Prostate gland (tissue), 2 donors: ENCODE measurements at regions not wholly inside any gene's neighbourhood (a gene's known extent, or its start where the extent isn't known, plus 50 kb on each side); places are given as distances from the start of the nearest gene placed in this dataset.

Source experiments
- DNase-seq: peaks from one replicate; pipeline ENCODE4 v3.0.0-alpha.2; 2019; ENCODE audit warnings: low spot score
- H3K27ac ChIP-seq, 2 donors: fragments of 200-600 bp; sonication (generic); 2 replicates each; pipeline ENCODE4 v1.5.1; 2017 to 2019
- H3K27me3 ChIP-seq: fragments of 200-600 bp; sonication (generic); replicated peaks from 2 replicates; pipeline ENCODE4 v1.5.1; 2019; ENCODE audit not compliant: insufficient read depth
- H3K36me3 ChIP-seq, 2 donors: fragments of 200-600 bp; sonication (generic); 1 replicate in 1 of 2; 2 replicates in 1 of 2; pipeline versions ENCODE4 v1.5.1 to v1.8.1; 2017 to 2019
- H3K4me1 ChIP-seq: fragments of 200-600 bp; sonication (generic); replicated peaks from 2 replicates; pipeline ENCODE4 v1.5.1; 2019
- H3K4me3 ChIP-seq, 2 donors: fragments of 200-600 bp; sonication (generic); 2 replicates each; pipeline ENCODE4 v1.5.1; 2017 to 2019
- H3K9me3 ChIP-seq: fragments of 200-600 bp; sonication (generic); 2 replicates; pipeline ENCODE4 v1.5.1; 2017
- POLR2A ChIP-seq: fragments of 450-650 bp; IDR thresholded peaks from one replicate; pipeline ENCODE4 v1.6.1; 2016; ENCODE audit warnings: antibody characterized with exemption, mild to moderate bottlenecking
- POLR2AphosphoS5 ChIP-seq: sonication (generic); formaldehyde crosslinking; IDR thresholded peaks from one replicate; pipeline ENCODE4 v1.6.1; 2017; ENCODE audit warnings: antibody characterized with exemption
- WGBS: methylation state at CpG from one replicate; pipeline ENCODE4 v1.1.5; 2018; 5-methylcytosine and 5-hydroxymethylcytosine counted together
- intact Hi-C: fragments of 100-400 bp; cut with DNase I; formaldehyde crosslinking; loops from one replicate; pipeline ENCODE4 v1.14.2; 2022
- TF ChIP-seq, protein P1 (sequence below), 4 experiments: fragments of 200-600 bp in 2 of 4; fragments of 450-650 bp in 2 of 4; sonication (generic) in 2 of 4; IDR thresholded peaks; 1 replicate in 3 of 4; 2 replicates in 1 of 4; pipeline ENCODE4 v1.5.1; 2016 to 2019; ENCODE audit warnings: antibody characterized with exemption in 4 of 4, mild to moderate bottlenecking in 2 of 4, moderate library complexity in 2 of 4

DNA sequence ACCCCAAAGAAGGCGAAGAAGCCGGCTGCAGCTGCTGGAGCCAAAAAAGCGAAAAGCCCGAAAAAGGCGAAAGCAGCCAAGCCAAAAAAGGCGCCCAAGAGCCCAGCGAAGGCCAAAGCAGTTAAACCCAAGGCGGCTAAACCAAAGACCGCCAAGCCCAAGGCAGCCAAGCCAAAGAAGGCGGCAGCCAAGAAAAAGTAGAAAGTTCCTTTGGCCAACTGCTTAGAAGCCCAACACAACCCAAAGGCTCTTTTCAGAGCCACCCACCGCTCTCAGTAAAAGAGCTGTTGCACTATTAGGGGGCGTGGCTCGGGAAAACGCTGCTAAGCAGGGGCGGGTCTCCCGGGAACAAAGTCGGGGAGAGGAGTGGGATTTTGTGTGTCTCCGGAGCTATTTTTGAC, 69.6 kb downstream of the HFE start:
- under 1% methylated on average over 18 of the region's 18 CpGs for WGBS
- intact Hi-C loops: loop anchor here (1.0 to 10.0 kb wide), 4 partner anchors 34 to 978 kb away; a partner anchor contains a TSS
- Histone ChIP-seq H3K27me3 (no peaks in the 10 kb centered on the region), H3K9me3 (no peaks in the 10 kb centered on the region), H3K4me1 (no peaks in the 10 kb centered on the region), H3K27ac (peak overlapping the region; percentile 95 to 96), H3K36me3 (no peaks in the 10 kb centered on the region), H3K4me3 (peak overlapping the region; percentile 81 to 83)
- DNase-seq: peak; percentile 58
- TF ChIP-seq, protein P1, sequence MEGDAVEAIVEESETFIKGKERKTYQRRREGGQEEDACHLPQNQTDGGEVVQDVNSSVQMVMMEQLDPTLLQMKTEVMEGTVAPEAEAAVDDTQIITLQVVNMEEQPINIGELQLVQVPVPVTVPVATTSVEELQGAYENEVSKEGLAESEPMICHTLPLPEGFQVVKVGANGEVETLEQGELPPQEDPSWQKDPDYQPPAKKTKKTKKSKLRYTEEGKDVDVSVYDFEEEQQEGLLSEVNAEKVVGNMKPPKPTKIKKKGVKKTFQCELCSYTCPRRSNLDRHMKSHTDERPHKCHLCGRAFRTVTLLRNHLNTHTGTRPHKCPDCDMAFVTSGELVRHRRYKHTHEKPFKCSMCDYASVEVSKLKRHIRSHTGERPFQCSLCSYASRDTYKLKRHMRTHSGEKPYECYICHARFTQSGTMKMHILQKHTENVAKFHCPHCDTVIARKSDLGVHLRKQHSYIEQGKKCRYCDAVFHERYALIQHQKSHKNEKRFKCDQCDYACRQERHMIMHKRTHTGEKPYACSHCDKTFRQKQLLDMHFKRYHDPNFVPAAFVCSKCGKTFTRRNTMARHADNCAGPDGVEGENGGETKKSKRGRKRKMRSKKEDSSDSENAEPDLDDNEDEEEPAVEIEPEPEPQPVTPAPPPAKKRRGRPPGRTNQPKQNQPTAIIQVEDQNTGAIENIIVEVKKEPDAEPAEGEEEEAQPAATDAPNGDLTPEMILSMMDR (IDR thresholded peaks at IDR 0.05): no peak
- peak; percentile 39 for TF ChIP-seq POLR2A
- peak; percentile 65 for TF ChIP-seq POLR2AphosphoS5

DNA sequence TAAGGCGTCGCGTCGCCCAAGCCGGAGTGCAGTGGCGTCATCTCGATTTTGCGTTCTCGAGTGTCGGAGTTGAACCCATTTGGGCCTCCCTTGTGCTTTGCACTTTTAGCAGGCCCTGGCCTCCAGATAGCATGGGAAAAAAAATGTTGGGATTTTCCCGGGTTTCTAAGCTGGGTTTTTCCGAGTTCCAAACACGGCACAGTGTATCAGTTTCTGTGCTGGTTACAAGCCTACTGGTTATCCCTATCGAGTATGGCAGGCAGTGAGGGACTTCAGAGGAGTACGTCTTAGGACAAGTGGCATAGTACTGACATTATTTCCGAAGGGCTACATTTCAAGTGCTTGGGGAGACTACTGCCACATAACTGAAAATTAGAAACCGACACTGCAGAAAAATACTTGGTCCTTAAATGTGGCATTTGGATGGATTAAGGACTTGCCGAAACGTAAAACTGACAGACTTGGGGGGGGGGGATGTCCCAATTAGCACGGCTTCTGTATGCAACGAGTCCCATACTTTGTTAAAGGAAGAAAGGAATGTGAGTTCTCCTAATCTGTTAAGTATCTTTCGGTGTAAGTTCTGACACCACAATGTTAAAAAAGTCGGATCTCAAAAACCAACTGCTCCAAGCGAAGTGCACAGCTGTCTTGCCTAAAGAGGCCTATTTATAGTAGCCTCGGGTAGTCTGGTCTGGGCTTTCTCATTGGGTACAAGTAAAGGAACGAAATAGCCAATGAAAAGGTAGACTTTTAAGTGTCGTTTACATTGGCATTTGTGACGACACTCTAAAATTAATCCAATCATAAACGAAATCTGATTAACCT, 70.2 kb downstream of the HFE start:
- peak overlapping the region; percentile 95 to 96 for H3K27ac ChIP-seq
- H3K36me3 ChIP-seq: no peaks in the 10 kb centered on the region
- H3K4me1 ChIP-seq: no peaks in the 10 kb centered on the region
- H3K9me3 ChIP-seq: no peaks in the 10 kb centered on the region
- under 1% methylated on average over 29 of the region's 29 CpGs for WGBS
- TF ChIP-seq POLR2A (peak; percentile 72), POLR2AphosphoS5 (no peak)
- TF ChIP-seq, protein P1 (IDR thresholded peaks at IDR 0.05): peak in 1 of 4 experiments; percentile 4
- DNase-seq: peak; percentile 93
- peak overlapping the region; percentile 81 to 83 for H3K4me3 ChIP-seq
- intact Hi-C loops: loop anchor here (1.0 to 10.0 kb wide), 4 partner anchors 31 to 977 kb away; a partner anchor contains a TSS
- H3K27me3 ChIP-seq: no peaks in the 10 kb centered on the region

DNA sequence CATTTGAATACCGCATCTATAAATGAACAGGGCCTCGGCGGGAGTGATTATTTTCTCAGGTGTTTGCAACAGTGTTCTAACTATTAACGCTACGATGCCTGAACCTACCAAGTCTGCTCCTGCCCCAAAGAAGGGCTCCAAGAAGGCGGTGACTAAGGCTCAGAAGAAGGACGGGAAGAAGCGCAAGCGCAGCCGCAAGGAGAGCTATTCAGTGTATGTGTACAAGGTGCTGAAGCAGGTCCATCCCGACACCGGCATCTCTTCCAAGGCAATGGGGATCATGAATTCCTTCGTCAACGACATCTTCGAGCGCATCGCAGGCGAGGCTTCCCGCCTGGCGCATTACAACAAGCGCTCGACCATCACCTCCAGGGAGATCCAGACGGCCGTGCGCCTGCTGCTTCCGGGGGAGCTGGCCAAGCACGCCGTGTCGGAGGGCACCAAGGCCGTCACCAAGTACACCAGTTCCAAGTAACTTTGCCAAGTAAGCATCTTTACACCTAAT, 70.9 kb downstream of the HFE start:
- Histone ChIP-seq H3K27me3 (no peaks in the 10 kb centered on the region), H3K9me3 (no peaks in the 10 kb centered on the region), H3K27ac (peak overlapping the region; percentile 86 to 96), H3K36me3 (no peaks in the 10 kb centered on the region), H3K4me3 (peak overlapping the region; percentile 54 to 60), H3K4me1 (no peaks in the 10 kb centered on the region)
- TF ChIP-seq, protein P1 (IDR thresholded peaks at IDR 0.05): no peak
- peak; percentile 100 for TF ChIP-seq POLR2AphosphoS5
- peak; percentile 95 for TF ChIP-seq POLR2A
- intact Hi-C loops: loop anchor here (1.0 to 10.0 kb wide), 4 partner anchors 32 to 977 kb away; a partner anchor contains a TSS
- under 1% methylated on average over 30 of the region's 30 CpGs for WGBS
- DNase-seq: peak; percentile 95

DNA sequence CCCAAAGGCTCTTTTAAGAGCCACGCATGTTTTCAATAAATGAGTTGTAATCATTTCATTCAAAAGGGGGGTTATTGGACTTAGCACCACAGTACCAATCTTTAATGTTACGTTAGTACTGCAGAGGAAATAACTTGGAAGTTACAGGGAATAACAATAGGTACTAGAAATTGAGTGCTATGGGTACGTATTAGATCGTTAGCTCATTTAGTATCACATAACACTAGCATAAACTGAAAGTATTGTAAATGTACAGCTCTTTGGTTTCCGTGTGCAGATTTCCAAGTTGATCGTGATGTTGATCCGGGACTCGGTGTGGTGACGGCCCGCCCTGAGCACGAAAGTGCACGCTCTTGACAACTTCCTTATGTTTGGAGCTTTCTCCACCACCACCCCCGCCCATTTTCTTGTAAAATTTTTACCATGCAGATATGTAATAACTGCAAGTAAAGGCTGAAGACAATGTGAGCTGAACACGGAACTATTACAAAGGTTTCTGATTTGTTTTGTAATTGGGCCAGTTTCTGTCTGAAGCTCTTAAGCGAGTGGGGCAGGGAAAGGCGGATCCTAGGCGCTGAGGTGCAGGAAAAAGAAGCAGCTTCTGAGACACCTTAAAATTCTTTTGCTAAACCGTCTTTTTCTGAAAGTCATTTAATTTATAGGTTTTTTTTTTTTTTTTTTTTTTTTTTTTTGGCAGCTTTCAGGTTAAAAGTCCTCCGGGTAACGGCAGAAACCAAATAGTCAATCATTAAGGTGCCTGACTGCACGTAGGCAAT, 71.5 kb downstream of the HFE start:
- TF ChIP-seq, protein P1 (IDR thresholded peaks at IDR 0.05): peak in 2 of 4 experiments; percentile 2 to 4
- TF ChIP-seq POLR2AphosphoS5 (peak; percentile 18), POLR2A (peak; percentile 47)
- intact Hi-C loops: loop anchor here (1.0 to 10.0 kb wide), 5 partner anchors 13 to 976 kb away; a partner anchor contains a TSS
- no peaks in the 10 kb centered on the region for H3K36me3 ChIP-seq

More for the DNA sequence above, 71.5 kb downstream of the HFE start:
- peak overlapping the region; percentile 86 to 96 for H3K27ac ChIP-seq
- DNase-seq: peak; percentile 88
- no peaks in the 10 kb centered on the region for H3K27me3 ChIP-seq
- no peaks in the 10 kb centered on the region for H3K4me1 ChIP-seq
- H3K9me3 ChIP-seq: no peaks in the 10 kb centered on the region
- 0% methylated on average over 21 of the region's 21 CpGs for WGBS
- H3K4me3 ChIP-seq: peak overlapping the region; percentile 54 to 60
